Hepatocyte (in vitro differentiated cells): ENCODE measurements at regions not wholly inside any gene's neighbourhood (a gene's known extent, or its start where the extent isn't known, plus 50 kb on each side); places are given as distances from the start of the nearest gene placed in this dataset.

Source experiments
- CTCF ChIP-seq: fragments of 200-600 bp; sonication (generic); IDR thresholded peaks from 2 replicates; pipeline ENCODE4 v1.5.1; 2016; ENCODE audit warnings: antibody characterized with exemption, mild to moderate bottlenecking; ENCODE audit not compliant: poor library complexity
- EZH2 ChIP-seq: fragments of 200-600 bp; sonication (generic); IDR thresholded peaks from 2 replicates; pipeline ENCODE4 v1.6.1; 2016; ENCODE audit warnings: antibody characterized with exemption, mild to moderate bottlenecking, borderline replicate concordance

GRCh38 chr5:144958002-144958401, 787.3 kb downstream of the KCTD16 start:
- TF ChIP-seq CTCF (no peak), EZH2 (no peak)
